Stimulated activated CD4-positive, alpha-beta T cell treated with anti-CD3 and anti-CD28 coated beads, TNF-alpha, amount 100 ng/mL, for 48 hours (primary cell): ENCODE measurements at regions not wholly inside any gene's neighbourhood (a gene's known extent, or its start where the extent isn't known, plus 50 kb on each side); places are given as distances from the start of the nearest gene placed in this dataset.
"Not testable (repeated sequence)": the region's sequence is repeated elsewhere in the genome, so short reads cannot be mapped to it uniquely, and the experiment has no call there.

Source experiments
- DNase-seq, 3 donors: peaks; one replicate each; pipeline ENCODE4 v3.0.0-alpha.2; 2020; ENCODE audit warnings: low read depth in 3 of 3

GRCh38 chr2:4139316-4139715 lies 435.9 kb downstream of the DCDC2C start:
- no peak for DNase-seq

DNA sequence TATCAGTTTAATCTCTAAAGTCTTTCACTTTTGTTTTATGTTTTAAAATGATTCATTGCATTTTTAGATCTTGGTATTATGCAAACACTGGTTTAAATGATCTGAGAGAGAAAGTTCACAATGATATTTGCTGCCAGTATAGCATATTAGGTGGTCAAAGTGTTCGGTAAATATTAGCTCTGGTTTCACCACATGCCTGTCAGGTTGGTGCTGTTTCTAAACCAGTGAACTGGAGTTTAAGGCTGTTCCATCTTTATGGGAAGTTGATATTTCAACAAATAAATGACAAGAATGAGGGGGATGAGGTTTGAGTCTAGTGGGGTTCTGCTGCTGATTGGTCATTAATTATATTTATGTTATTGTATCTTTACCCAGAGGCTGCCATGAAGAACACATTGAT lies 436.4 kb downstream of the DCDC2C start:
- no peak for DNase-seq

DNA sequence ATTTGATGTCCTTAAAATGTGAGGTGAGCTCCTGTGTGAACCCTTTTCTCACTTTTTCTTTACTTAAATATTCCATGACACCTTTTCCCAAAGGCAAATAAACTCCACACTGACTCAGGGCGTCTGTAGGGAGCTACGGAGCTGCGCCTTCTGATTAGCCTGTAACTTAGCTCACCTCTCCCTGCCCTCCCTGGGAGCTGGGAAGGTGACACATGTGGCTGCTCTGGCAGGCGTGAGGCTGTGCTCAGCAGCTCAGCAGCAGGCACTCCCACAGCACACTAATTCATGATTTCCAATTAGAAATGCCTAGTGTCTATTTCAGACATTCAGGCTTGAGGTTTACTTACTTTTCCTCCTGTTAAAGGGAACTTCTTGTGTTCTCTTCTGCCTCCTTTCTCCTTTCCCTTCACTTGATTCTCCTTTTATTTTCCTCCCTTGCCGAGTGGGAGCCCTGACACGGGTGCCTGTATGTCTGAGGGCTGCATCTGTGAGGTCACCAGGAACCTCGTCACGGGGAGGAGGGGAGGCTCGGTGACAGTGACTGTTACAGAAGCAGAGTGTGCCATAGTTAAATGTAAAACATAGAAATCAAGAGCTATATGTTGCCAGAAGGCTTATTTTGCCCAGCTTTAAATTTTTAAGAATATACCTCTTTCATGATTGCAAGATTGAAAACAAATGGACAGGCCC lies 437.1 kb downstream of the DCDC2C start:
- DNase-seq: no peak

DNA sequence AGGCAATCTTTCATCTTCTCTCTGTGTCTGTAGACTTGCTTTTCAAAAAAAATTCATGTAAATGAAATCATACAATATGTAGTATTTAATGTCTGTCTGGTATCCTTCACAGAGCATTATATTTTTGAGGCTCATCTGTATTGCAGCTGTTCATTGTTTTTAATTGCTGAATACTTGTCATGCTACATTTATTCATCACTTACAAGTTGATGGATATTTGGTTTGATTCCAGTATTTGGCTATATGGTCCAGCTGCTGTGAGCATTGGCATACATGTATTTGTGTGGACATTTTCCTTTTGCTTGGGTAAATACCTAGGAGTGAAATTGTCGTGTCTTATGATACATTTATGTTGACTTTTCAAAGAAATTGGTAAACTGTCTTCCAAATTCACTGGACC lies 441.4 kb downstream of the DCDC2C start:
- no peak for DNase-seq

GRCh38 chr2:4151521-4151920 lies 448.1 kb downstream of the DCDC2C start:
- no peak for DNase-seq

DNA sequence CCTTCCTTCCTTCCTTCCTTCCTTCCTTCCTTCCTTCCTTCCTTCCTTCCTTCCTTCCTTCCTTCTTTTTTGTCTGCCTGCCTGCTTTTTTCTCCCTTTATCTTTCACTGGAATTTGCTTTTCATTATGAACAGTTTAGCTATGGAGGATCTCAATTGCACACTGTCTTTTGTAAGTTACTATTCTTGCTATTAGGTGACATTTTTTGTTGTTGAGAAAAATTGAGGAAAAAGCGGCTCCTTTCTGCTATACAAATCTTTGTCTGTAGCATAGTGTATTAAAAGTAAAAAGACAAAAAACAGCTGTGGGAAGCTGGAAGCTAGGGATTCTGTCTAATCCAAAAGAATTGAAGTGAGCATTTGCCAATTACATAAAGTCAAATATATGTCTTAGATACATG lies 448.7 kb downstream of the DCDC2C start:
- DNase-seq: no peak

DNA sequence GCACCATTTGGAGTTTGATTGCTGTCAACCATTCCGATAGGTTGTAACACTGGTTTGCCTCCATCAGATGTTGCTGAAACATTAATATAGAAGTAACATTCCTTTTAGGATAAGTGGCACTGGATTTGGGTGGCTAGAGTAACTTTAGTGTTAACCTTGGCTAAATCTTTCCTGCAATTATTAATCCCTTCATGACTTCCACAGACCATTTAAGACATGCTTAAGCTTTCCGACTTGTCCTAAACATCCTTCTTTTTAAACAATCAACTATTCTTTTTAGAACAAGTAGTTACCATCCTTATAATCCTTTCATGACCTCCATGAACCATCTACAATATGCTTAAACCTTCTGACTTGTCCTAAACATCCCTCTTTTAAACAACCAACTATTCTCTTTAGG lies 465.5 kb downstream of the DCDC2C start:
- DNase-seq: no peak

GRCh38 chr2:4174796-4175195 lies 471.4 kb downstream of the DCDC2C start:
- no peak for DNase-seq

DNA sequence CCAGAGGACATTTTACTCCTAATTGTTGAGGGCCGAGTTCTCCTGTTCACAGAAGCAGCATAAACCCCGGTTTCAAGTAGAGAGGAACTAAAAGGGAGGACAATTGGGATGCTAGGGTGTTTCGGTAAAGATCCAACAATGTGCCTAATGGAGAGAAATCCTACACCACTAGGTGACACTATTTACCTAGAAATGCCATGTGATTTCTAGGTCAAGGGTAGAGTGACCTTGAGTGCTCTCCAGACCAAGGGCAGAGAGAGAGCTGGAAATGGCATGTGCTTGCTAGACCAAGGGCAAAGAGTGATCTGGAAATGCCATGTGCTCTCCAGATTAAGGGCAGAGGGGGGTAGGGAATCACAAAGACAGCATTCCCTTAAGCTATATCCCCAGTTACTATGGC lies 472.0 kb downstream of the DCDC2C start:
- DNase-seq: no peak

DNA sequence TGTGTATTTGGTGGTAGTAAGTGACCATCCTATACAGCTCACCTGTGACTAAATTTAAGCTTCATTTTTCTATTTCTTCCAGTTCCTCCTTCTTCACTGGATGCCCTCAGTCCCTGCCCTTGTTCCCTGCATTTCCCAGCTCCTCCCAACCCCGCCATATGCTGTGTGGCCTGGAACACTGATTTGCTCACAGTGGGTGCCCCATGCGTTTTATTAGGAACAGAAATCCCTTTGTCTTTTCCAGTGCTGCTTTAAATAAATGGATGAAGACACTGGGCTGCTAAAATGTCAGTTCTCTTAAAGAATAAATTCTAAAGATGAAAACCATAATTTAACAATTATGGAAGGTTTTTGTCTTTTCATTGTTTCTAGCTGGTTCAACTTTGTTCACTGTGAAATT lies 477.3 kb downstream of the DCDC2C start:
- DNase-seq: no peak

GRCh38 chr2:4181062-4181461 lies 477.7 kb downstream of the DCDC2C start:
- no peak for DNase-seq

DNA sequence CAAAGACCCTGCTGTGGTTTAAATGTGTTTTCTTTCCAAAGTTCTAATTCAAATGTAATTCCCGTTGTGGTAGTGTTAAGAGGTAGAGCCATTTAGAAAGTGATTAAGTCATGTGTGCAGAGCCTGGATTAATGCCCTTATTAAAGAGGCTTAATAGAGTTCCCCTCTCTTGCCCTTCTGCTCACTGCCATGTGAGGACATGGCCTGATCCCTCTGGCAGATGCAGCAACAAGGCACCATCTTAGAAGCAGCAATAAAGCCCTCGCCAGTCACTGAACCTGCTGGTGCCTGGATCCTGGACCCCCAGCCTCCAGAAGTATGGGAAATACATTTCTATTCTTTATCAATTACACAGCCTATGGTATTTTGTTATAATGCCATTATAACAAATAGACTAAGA lies 485.2 kb downstream of the DCDC2C start:
- no peak for DNase-seq

DNA sequence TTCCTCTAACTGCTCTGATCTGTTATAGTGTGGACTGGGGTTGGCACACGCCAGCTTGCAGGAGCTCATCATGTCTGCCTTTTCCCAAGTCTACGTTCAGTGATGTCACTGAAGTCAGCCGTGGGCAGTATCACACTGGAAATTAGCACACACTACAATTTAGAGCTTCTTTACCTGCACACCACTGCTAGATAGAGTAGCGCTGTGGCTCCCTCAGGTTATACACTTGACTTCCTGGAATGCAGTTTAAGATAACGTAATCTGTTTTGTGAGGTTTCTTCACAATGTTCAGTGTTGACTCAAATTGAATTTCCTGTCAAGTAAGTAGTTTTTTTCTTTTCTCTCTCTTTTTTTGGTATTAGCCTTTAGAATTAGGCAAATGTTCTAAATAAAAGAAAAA lies 487.2 kb downstream of the DCDC2C start:
- DNase-seq: no peak

DNA sequence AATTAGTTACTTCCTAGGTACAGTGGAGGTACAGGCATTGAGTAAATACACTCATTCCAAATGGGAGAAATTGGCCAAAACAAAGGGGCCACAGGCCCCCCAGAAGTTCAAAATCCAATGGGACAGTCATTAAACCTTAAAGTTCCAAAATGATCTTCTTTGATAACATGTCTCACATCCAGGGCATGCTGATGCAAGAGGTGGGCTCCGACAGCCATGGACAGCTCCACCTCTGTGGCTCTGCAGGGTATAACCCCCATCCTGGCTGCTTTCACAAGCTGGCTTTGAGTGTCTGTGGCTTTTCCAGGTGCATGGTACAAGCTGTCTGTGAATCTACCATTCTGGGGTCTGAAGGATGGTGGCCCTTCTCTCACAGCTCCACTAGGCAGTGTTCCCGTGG lies 488.7 kb downstream of the DCDC2C start:
- DNase-seq: no peak

GRCh38 chr2:4214444-4215205 lies 511.2 kb downstream of the DCDC2C start:
- no peak for DNase-seq

GRCh38 chr2:4217737-4218136 lies 514.4 kb downstream of the DCDC2C start:
- no peak for DNase-seq

DNA sequence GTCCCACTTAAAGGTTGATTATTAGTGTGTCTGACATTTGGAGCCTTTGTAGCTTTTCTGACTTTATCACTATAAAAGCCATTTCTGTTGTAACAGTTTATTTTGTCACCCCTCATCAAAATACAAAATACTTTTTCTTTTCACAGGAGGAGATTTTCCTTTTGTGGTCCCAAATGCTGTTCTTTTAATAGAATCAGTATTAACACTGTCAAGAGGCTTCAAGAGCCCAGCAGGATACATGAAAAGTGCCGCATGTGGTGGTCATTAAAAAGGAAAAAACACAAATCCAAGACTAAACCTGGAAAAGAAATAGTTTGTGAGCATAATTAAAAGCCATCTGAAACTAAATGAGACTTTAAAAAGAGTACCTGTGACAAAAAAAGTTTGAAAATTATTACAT lies 515.7 kb downstream of the DCDC2C start:
- DNase-seq: no peak

DNA sequence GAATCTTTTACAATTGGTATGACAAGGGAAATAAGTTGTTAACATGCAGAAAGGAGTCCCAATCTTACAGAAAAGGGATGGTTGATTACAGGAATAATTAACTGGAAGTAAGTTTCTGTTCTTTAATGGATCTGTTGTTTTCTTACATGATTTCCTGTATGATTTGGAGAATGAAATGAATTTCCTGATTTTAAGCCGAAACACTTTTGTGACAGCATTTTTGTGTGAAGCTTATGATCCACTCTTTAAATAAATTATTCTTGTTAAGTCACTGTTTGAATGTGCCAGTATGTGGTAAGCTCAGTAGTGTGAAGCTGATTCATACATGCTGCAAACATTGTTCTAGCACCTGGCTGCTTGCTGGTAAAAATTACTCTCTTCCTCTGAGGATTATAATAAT lies 516.2 kb downstream of the DCDC2C start:
- DNase-seq: no peak

GRCh38 chr2:4221434-4221833 lies 518.1 kb downstream of the DCDC2C start:
- DNase-seq: no peak

DNA sequence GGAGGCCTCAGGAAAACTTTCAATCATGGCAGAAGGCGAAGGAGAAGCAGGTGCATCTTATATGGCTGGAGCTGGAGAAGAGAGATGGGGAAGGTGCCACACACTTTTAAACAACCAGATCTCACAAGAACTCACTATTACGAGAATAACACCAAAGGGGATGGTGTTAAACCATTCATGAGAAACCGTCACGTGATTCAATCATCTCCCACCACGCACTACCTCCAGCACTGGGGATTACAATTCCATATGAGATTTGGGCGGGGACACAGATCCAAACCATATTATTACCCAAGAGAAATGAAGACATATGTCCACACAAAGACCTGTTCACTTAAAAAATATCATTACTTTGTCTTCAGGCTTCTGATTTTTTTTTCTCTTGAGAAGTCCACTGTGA lies 518.5 kb downstream of the DCDC2C start:
- no peak for DNase-seq

GRCh38 chr2:4244422-4244821 lies 541.0 kb downstream of the DCDC2C start:
- not testable (repeated sequence) for DNase-seq

GRCh38 chr2:4246364-4247131 lies 543.2 kb downstream of the DCDC2C start:
- no peak for DNase-seq

- DNase-seq: no peak
Observed at GRCh38 chr2:4247791-4248190, 544.4 kb downstream of the DCDC2C start.
